ENCODE measurements at regions not wholly inside any gene's neighbourhood (a gene's known extent, or its start where the extent isn't known, plus 50 kb on each side); places are given as distances from the start of the nearest gene placed in this dataset.
"Not testable (repeated sequence)": the region's sequence is repeated elsewhere in the genome, so short reads cannot be mapped to it uniquely, and the experiment has no call there.

GRCh38 chr21:10366210-10366609, 155.2 kb upstream of the TPTE start:
- DNase-seq (ENCODE audit: low read depth): not testable (repeated sequence)

GRCh38 chr21:10367586-10367985, 153.8 kb upstream of the TPTE start:
- peak; percentile 66 for DNase-seq (ENCODE audit: low read depth)

- DNase-seq (ENCODE audit: low read depth): not testable (repeated sequence)
These were observed 153.0 kb upstream of the TPTE start for GRCh38 chr21:10368323-10368798.

- DNase-seq (ENCODE audit: low read depth): not testable (repeated sequence)
These were observed 152.1 kb upstream of the TPTE start for GRCh38 chr21:10369289-10369688.

- not testable (repeated sequence) for DNase-seq (ENCODE audit: low read depth)
These were observed 143.6 kb upstream of the TPTE start for GRCh38 chr21:10377758-10378157.

- not testable (repeated sequence) for DNase-seq (ENCODE audit: low read depth)
These were observed 141.6 kb upstream of the TPTE start for GRCh38 chr21:10379816-10380215.

- not testable (repeated sequence) for DNase-seq (ENCODE audit: low read depth)
These were observed 139.7 kb upstream of the TPTE start for GRCh38 chr21:10381687-10382060.

- not testable (repeated sequence) for DNase-seq (ENCODE audit: low read depth)
These were observed 139.2 kb upstream of the TPTE start for GRCh38 chr21:10382135-10382534.

- not testable (repeated sequence) for DNase-seq (ENCODE audit: low read depth)
These were observed 138.8 kb upstream of the TPTE start for GRCh38 chr21:10382580-10382979.

GRCh38 chr21:10383571-10383970, 137.8 kb upstream of the TPTE start:
- DNase-seq (ENCODE audit: low read depth): not testable (repeated sequence)

GRCh38 chr21:10384304-10384861, 137.0 kb upstream of the TPTE start:
- DNase-seq (ENCODE audit: low read depth): not testable (repeated sequence)

- not testable (repeated sequence) for DNase-seq (ENCODE audit: low read depth)
These were observed 136.2 kb upstream of the TPTE start for GRCh38 chr21:10385202-10385601.

GRCh38 chr21:10385898-10386527, 135.4 kb upstream of the TPTE start:
- DNase-seq (ENCODE audit: low read depth): not testable (repeated sequence)

- DNase-seq (ENCODE audit: low read depth): not testable (repeated sequence)
These were observed 133.5 kb upstream of the TPTE start for GRCh38 chr21:10387692-10388450.

GRCh38 chr21:10388625-10389024, 132.8 kb upstream of the TPTE start:
- DNase-seq (ENCODE audit: low read depth): not testable (repeated sequence)

- DNase-seq (ENCODE audit: low read depth): not testable (repeated sequence)
These were observed 129.1 kb upstream of the TPTE start for GRCh38 chr21:10392301-10392700.

- not testable (repeated sequence) for DNase-seq (ENCODE audit: low read depth)
These were observed 125.4 kb upstream of the TPTE start for GRCh38 chr21:10395963-10396362.

- DNase-seq (ENCODE audit: low read depth): not testable (repeated sequence)
These were observed 123.9 kb upstream of the TPTE start for GRCh38 chr21:10397495-10397915.

GRCh38 chr21:10398692-10399489, 122.5 kb upstream of the TPTE start:
- not testable (repeated sequence) for DNase-seq (ENCODE audit: low read depth)

GRCh38 chr21:10400622-10401361, 120.6 kb upstream of the TPTE start:
- peak; percentile 38 for DNase-seq (ENCODE audit: low read depth)

GRCh38 chr21:10402461-10402860, 118.9 kb upstream of the TPTE start:
- DNase-seq (ENCODE audit: low read depth): not testable (repeated sequence)
